Kidney (tissue), 13 donors: ENCODE measurements at regions not wholly inside any gene's neighbourhood (a gene's known extent, or its start where the extent isn't known, plus 50 kb on each side); places are given as distances from the start of the nearest gene placed in this dataset.

Source experiments
- DNase-seq, 5 donors: peaks; one replicate each; pipeline ENCODE4 v3.0.0-alpha.2; 2013 to 2020
- FAIRE-seq: peaks from 2 replicates; lab custom pipeline; 2012; peaks lifted over from hg19 to GRCh38; lab: Jason Lieb, UNC
- H3K27ac ChIP-seq, 2 donors: one replicate each; pipeline ENCODE4 v1.7.0; 2013; ENCODE audit warnings: low read depth in 2 of 2, low read length in 2 of 2, inconsistent platforms in 1 of 2
- H3K27me3 ChIP-seq: one replicate; pipeline ENCODE4 v1.7.1; 2013; ENCODE audit warnings: low read length, inconsistent platforms; ENCODE audit not compliant: control insufficient read depth, insufficient read depth
- H3K36me3 ChIP-seq, 3 donors: one replicate each; pipeline versions ENCODE4 v1.7.0 to v1.7.1; 2013; ENCODE audit warnings: low read length in 3 of 3, control low read depth in 1 of 3, inconsistent platforms in 1 of 3; ENCODE audit not compliant: insufficient read depth in 3 of 3, control insufficient read depth in 2 of 3
- H3K4me1 ChIP-seq, 3 donors: one replicate each; pipeline versions ENCODE4 v1.7.0 to v1.7.1; 2013; ENCODE audit warnings: low read length in 3 of 3, inconsistent platforms in 1 of 3, low read depth in 1 of 3; ENCODE audit not compliant: control insufficient read depth in 2 of 3, insufficient read depth in 2 of 3
- H3K4me3 ChIP-seq, 3 donors: one replicate each; pipeline versions ENCODE4 v1.7.0 to v1.8.1; 2013; ENCODE audit warnings: low read length in 3 of 3, control low read depth in 1 of 3, inconsistent platforms in 1 of 3
- H3K9ac ChIP-seq, 3 donors: one replicate each; pipeline versions ENCODE4 v1.7.0 to v1.7.1; 2013; ENCODE audit warnings: low read length in 3 of 3, control low read depth in 1 of 3, inconsistent platforms in 1 of 3
- H3K9me3 ChIP-seq, 3 donors: one replicate each; pipeline versions ENCODE4 v1.7.0 to v1.7.1; 2013; ENCODE audit warnings: low read length in 3 of 3, control low read depth in 1 of 3, inconsistent platforms in 1 of 3; ENCODE audit not compliant: control insufficient read depth in 2 of 3, insufficient read depth in 1 of 3
- intact Hi-C: fragments of 100-400 bp; cut with DNase I; formaldehyde crosslinking; loops from one replicate; pipeline ENCODE4 v1.11.1; 2022
- TF ChIP-seq, protein P1 (sequence below): IDR thresholded peaks from 3 replicates; pipeline ENCODE4 v1.5.1; 2012; ENCODE audit warnings: mild to moderate bottlenecking, moderate library complexity, borderline replicate concordance; ENCODE audit not compliant: insufficient read depth; ENCODE audit errors: extremely low read depth
- donor health status: control.
- donor health status: control.
- donor health status: control.
- donor health status: control.
- donor health status: control.
- donor health status: DM: yes; HTN: yes; CAD: no.
- donor health status: Normal renal cell carcinoma (clear cell type).

DNA sequence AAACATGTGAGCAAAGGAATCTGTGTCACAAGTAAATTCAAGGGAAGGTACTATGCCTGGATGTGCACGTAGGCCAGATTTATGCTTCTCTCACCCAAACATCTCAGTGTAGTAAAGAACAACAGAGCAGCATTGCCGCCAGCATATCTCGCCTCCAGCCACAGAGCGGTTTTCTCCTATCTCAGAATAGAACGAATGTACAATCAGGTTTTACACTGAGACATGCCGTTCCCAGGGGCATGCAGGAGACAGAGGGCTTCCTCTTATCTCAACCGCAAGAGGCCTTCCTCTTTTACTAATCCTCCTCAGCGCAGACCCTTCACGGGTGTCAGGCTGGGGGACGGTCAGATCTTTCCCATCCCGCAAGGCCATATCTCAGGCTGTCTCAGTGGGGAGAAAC, 175.3 kb downstream of the RPIA start:
- Histone ChIP-seq H3K4me1 (no peaks in the 10 kb centered on the region), H3K27ac (no peak overlapping the region), H3K9me3 (no peaks in the 10 kb centered on the region), H3K9ac (no peak overlapping the region), H3K27me3 (no peaks in the 10 kb centered on the region), H3K36me3 (no peaks in the 10 kb centered on the region), H3K4me3 (no peak overlapping the region)
- TF ChIP-seq, protein P1, sequence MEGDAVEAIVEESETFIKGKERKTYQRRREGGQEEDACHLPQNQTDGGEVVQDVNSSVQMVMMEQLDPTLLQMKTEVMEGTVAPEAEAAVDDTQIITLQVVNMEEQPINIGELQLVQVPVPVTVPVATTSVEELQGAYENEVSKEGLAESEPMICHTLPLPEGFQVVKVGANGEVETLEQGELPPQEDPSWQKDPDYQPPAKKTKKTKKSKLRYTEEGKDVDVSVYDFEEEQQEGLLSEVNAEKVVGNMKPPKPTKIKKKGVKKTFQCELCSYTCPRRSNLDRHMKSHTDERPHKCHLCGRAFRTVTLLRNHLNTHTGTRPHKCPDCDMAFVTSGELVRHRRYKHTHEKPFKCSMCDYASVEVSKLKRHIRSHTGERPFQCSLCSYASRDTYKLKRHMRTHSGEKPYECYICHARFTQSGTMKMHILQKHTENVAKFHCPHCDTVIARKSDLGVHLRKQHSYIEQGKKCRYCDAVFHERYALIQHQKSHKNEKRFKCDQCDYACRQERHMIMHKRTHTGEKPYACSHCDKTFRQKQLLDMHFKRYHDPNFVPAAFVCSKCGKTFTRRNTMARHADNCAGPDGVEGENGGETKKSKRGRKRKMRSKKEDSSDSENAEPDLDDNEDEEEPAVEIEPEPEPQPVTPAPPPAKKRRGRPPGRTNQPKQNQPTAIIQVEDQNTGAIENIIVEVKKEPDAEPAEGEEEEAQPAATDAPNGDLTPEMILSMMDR, result no peak
- DNase-seq, result no peak
- intact Hi-C loops, result no loop called here
- no peak for FAIRE-seq

DNA sequence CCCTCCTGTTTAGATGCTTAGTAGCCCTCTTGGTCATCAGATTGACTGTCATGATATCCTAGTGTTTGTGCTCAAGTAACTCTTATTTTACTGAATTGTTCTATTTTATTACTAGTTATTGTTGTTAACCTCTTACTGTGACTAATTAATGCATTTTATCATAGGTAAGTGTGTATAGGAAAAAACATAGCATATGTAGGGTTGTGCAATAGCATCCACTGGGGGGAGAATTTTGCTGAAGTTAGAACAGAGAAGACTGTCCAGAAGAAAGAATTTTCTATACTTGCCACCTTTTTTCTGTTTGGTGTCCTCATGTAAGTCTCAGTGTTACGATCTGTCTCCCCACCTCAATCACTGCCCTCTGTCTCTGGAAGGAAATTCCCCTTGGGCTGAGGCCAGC, 177.4 kb downstream of the RPIA start:
- intact Hi-C loops, result no loop called here
- TF ChIP-seq, protein P1, result no peak
- Histone ChIP-seq H3K9me3 (no peaks in the 10 kb centered on the region), H3K4me1 (no peaks in the 10 kb centered on the region), H3K27me3 (no peaks in the 10 kb centered on the region), H3K36me3 (no peaks in the 10 kb centered on the region), H3K9ac (no peak overlapping the region), H3K4me3 (no peak overlapping the region), H3K27ac (no peak overlapping the region)
- DNase-seq, result no peak
- no peak for FAIRE-seq

DNA sequence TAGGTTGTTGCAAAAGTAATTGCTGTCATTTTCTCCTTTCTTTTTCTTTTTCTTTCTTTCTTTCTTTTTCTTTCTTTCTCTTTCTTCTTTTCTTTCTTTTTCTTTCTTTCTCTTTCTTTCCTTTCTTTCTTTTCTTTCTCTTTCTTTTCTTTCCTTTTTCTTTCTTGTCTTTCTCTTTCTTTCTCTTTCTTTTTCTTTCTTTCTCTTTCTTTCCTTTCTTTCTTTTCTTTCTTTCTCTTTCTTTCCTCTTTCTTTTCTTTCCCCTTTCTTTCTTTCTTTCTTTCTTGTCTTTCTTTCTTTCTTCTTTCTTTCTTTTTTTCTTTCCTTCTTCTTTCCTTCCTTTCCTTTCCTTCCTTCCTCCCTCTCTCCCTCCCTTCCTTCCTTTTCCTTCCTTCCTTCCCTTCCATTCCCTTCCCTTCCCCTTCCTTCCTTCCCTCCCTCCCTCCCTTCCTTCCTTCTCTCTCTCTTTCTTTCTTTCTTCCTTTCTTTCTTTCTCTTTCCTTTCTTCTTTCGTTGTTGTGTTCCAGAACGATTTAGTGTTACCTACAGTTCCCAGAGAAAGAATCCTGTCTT, 178.9 kb downstream of the RPIA start:
- no peaks in the 10 kb centered on the region for H3K36me3 ChIP-seq
- no peak for FAIRE-seq
- H3K27ac ChIP-seq, result no peak overlapping the region
- TF ChIP-seq, protein P1, result no peak
- no peaks in the 10 kb centered on the region for H3K4me1 ChIP-seq
- no peaks in the 10 kb centered on the region for H3K9me3 ChIP-seq
- no peak overlapping the region for H3K9ac ChIP-seq
- intact Hi-C loops, result no loop called here
- H3K4me3 ChIP-seq, result no peak overlapping the region
- H3K27me3 ChIP-seq, result no peaks in the 10 kb centered on the region
- no peak for DNase-seq

DNA sequence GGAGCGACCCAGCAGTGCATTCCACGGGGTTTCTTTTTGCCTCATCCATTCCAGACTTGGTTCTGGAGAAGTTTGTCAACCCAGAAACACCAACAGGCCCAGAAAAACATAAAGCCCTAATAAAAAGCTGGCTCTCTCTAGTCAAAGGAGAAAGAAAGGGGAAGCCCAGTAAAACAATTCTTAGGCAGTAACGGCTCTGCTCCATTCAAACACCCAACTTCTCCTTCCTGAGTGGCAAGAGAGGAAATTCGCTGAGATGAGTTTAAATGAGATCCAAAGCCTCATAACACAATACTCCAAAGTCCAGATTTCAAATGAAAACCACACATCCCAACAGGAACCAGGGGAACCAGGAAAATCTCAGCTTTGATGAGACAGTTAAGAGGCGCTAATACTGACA, 179.9 kb downstream of the RPIA start:
- Histone ChIP-seq H3K4me3 (no peak overlapping the region), H3K4me1 (no peaks in the 10 kb centered on the region)
- FAIRE-seq, result no peak

More for the DNA sequence above, 179.9 kb downstream of the RPIA start:
- TF ChIP-seq, protein P1, result no peak
- no peaks in the 10 kb centered on the region for H3K27me3 ChIP-seq
- H3K9me3 ChIP-seq, result no peaks in the 10 kb centered on the region
- no peak for DNase-seq
- H3K27ac ChIP-seq, result no peak overlapping the region
- intact Hi-C loops, result no loop called here
- no peak overlapping the region for H3K9ac ChIP-seq
- no peaks in the 10 kb centered on the region for H3K36me3 ChIP-seq
